GM12878 (cell line): ENCODE measurements at regions not wholly inside any gene's neighbourhood (a gene's known extent, or its start where the extent isn't known, plus 50 kb on each side); places are given as distances from the start of the nearest gene placed in this dataset.

Experiments used
- ATAC-seq: fragments of 200-7000 bp; cut with Tn5 transposase; 3 replicates; pipeline ENCODE4 v1.9.1; 2020; ENCODE audit warnings: mild to moderate bottlenecking, moderate library complexity
- BruUV-seq: library from RNA; stranded (reverse); fragments of 400-500 nt; replicated peaks from 2 replicates; lab custom pipeline; 2021; lab: Mats Ljungman, UMichigan
- CTCF ChIA-PET: fragments of 300-600 bp; sonication (Branson Sonifier 250); formaldehyde crosslinking; extraction: SDS; loops from one replicate; lab custom pipeline; 2021; ENCODE audit warnings: inconsistent platforms; lab: Yijun Ruan, JAX
- POLR2A ChIA-PET: fragments of 350-600 bp; formaldehyde crosslinking; extraction: SDS; loops from one replicate; lab custom pipeline; 2021; ENCODE audit warnings: inconsistent platforms; lab: Charles Lee
- RAD21 ChIA-PET: fragments of 300-600 bp; sonication (Branson Sonifier 250); formaldehyde crosslinking; loops from one replicate; lab custom pipeline; 2023; ENCODE audit warnings: antibody characterized with exemption; ENCODE audit not compliant: unreplicated experiment; lab: Charles Lee
- SMC1A ChIA-PET: fragments of 300-600 bp; sonication (Branson Sonifier 250); formaldehyde crosslinking; loops from one replicate; lab custom pipeline; 2023; ENCODE audit not compliant: unreplicated experiment, uncharacterized antibody; lab: Charles Lee
- DNase-seq: peaks from one replicate; pipeline ENCODE4 v3.0.0-alpha.2; 2011; ENCODE audit warnings: low read depth, low spot score
- FAIRE-seq: peaks from 3 replicates; lab custom pipeline; 2011; peaks lifted over from hg19 to GRCh38; lab: Jason Lieb, UNC
- H2AFZ ChIP-seq: 2 replicates; pipeline ENCODE4 v1.6.0; 2011; ENCODE audit warnings: low read depth, low read length, control low read depth; ENCODE audit not compliant: control insufficient read depth
- H3K27ac ChIP-seq: 2 replicates; pipeline ENCODE4 v1.5.1; 2011; ENCODE audit warnings: control low read depth; ENCODE audit not compliant: control insufficient read depth, insufficient read depth
- H3K27me3 ChIP-seq, 2 experiments: replicated peaks in 1 of 2; 2 replicates each; pipeline versions ENCODE4 v1.6.0 to v1.6.1; 2011; ENCODE audit warnings: low read length in 1 of 2; ENCODE audit not compliant: control insufficient read depth in 2 of 2, insufficient read depth in 2 of 2
- H3K36me3 ChIP-seq, 2 experiments: 2 replicates each; pipeline ENCODE4 v1.5.1; 2011; ENCODE audit warnings: low read length in 1 of 2; ENCODE audit not compliant: control insufficient read depth in 2 of 2, insufficient read depth in 2 of 2
- H3K4me1 ChIP-seq: 2 replicates; pipeline ENCODE4 v1.6.1; 2011; ENCODE audit warnings: mild to moderate bottlenecking, low read length, moderate library complexity, mixed read lengths; ENCODE audit not compliant: control insufficient read depth, insufficient read depth
- H3K4me2 ChIP-seq: 2 replicates; pipeline ENCODE4 v1.6.0; 2011; ENCODE audit warnings: control low read depth; ENCODE audit not compliant: control insufficient read depth, insufficient read depth
- H3K4me3 ChIP-seq: fragments of 200-600 bp; sonication (generic); 2 replicates; pipeline ENCODE4 v1.5.1; 2016
- H3K79me2 ChIP-seq: 2 replicates; pipeline ENCODE4 v1.6.0; 2011; ENCODE audit warnings: low read length; ENCODE audit not compliant: control insufficient read depth, insufficient read depth
- H3K9ac ChIP-seq: 2 replicates; pipeline ENCODE4 v1.8.0; 2011; ENCODE audit warnings: low read length, control low read depth, mixed read lengths; ENCODE audit not compliant: control insufficient read depth, insufficient read depth
- H3K9me3 ChIP-seq: replicated peaks from 3 replicates; pipeline ENCODE4 v1.5.1; 2011; ENCODE audit warnings: mild to moderate bottlenecking, low read length; ENCODE audit not compliant: control insufficient read depth, insufficient read depth
- H4K20me1 ChIP-seq: 2 replicates; pipeline ENCODE4 v1.6.0; 2011; ENCODE audit not compliant: control insufficient read depth, insufficient read depth
- KDM1A ChIP-seq: fragments of 200-600 bp; sonication (generic); IDR thresholded peaks from 2 replicates; pipeline ENCODE4 v1.6.1; 2016; ENCODE audit warnings: borderline replicate concordance
- MEF2A ChIP-seq: IDR thresholded peaks from 2 replicates; pipeline ENCODE4 v1.6.1; 2011; ENCODE audit warnings: low read depth, mild to moderate bottlenecking, low read length, moderate library complexity; ENCODE audit not compliant: insufficient read depth
- MEF2B ChIP-seq: fragments of 450-650 bp; IDR thresholded peaks from 2 replicates; pipeline ENCODE4 v1.6.1; 2018; ENCODE audit warnings: mild to moderate bottlenecking, moderate library complexity; ENCODE audit not compliant: partially characterized antibody, poor library complexity, severe bottlenecking
- NBN ChIP-seq: fragments of 450-650 bp; IDR thresholded peaks from 2 replicates; pipeline ENCODE4 v1.6.1; 2016
- NFYA ChIP-seq: IDR thresholded peaks from 2 replicates; pipeline ENCODE4 v1.6.1; 2011; ENCODE audit warnings: low read depth, mild to moderate bottlenecking, low read length, improper control_type of control experiment, borderline replicate concordance
- RUNX3 ChIP-seq: IDR thresholded peaks from 2 replicates; pipeline ENCODE4 v1.6.1; 2012; ENCODE audit warnings: low read length, inconsistent platforms
- SPI1 ChIP-seq: IDR thresholded peaks from 2 replicates; pipeline ENCODE4 v1.6.1; 2011; ENCODE audit warnings: low read depth, mild to moderate bottlenecking, low read length, moderate library complexity, borderline replicate concordance; ENCODE audit not compliant: insufficient read depth
- WGBS: methylation state at CpG from one replicate; pipeline ENCODE4 v1.1.6; 2016; ENCODE audit warnings: low lambda C conversion rate; ENCODE audit not compliant: insufficient replicate concordance, insufficient coverage; ENCODE audit errors: missing lambda C conversion rate; 5-methylcytosine and 5-hydroxymethylcytosine counted together
- in situ Hi-C: fragments of 300-500 bp; cut with MboI; formaldehyde crosslinking; loops from 9 replicates; pipeline ENCODE4 v1.14.3; 2018; ENCODE audit warnings: mixed read lengths
- intact Hi-C: fragments of 100-400 bp; cut with micrococcal nuclease; formaldehyde crosslinking; loops from one replicate; pipeline ENCODE4 v1.14.2; 2022; ENCODE audit not compliant: unreplicated experiment
- TF ChIP-seq, protein P1 (sequence below): IDR thresholded peaks from 2 replicates; pipeline ENCODE4 v1.6.1; 2012; ENCODE audit warnings: low read length, inconsistent platforms
- TF ChIP-seq, protein P2 (sequence below): fragments of 450-650 bp; IDR thresholded peaks from 2 replicates; pipeline ENCODE4 v1.6.1; 2016; ENCODE audit warnings: mild to moderate bottlenecking, moderate library complexity, borderline replicate concordance

DNA sequence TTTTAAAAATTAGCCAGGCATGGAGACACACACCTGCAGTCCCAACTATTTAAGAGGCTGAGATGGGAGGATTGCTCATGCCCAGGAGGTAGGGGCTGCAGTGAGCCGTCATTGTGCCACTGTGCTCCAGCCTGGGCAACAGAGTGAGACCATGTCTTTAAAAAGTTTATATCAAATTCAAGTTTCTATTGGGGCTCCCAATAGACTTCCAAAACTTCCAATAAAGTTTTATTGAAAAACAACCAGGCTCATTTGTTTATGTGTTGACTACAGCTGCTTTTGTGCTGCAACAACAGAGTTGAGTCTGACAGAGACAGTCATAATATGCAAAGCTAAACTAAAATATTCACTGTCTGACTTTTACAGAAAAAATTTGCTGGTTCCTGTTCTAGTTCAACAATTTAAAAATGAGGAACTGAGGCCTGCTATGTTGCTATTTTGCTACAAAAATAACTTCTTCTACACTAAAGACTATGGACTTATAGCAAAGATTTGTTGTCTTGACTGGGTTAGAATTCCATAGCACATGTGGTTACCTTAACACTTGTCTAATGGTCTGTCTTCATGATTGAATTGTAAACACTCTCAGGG, 63.3 kb upstream of the RELL1 start:
- WGBS: 5% methylated on average over 1 of the region's 1 CpG
- H3K36me3 ChIP-seq: no peaks in the 10 kb centered on the region
- no peak overlapping the region for H3K4me3 ChIP-seq
- no peaks in the 10 kb centered on the region for H4K20me1 ChIP-seq
- no peak overlapping the region for H3K9ac ChIP-seq
- intact Hi-C loops: no loop called here
- H3K27ac ChIP-seq: no peak overlapping the region
- RAD21 ChIA-PET: no interaction called here
- no peaks in the 10 kb centered on the region; the same call in 2 of the 3 replicates for H3K9me3 ChIP-seq
- SMC1A ChIA-PET: interaction anchor here (0.7 to 2.0 kb wide), 6 partner anchors 11 to 126 kb away, joined by 3 to 5 read pairs (median 4); no protein-coding TSS in a partner anchor
- BruUV-seq: no TSS peak
- ATAC-seq (peak; percentile 68), DNase-seq (no peak), FAIRE-seq (no peak)
- H3K79me2 ChIP-seq: no peaks in the 10 kb centered on the region
- POLR2A ChIA-PET: no interaction called here
- TF ChIP-seq, protein P1, sequence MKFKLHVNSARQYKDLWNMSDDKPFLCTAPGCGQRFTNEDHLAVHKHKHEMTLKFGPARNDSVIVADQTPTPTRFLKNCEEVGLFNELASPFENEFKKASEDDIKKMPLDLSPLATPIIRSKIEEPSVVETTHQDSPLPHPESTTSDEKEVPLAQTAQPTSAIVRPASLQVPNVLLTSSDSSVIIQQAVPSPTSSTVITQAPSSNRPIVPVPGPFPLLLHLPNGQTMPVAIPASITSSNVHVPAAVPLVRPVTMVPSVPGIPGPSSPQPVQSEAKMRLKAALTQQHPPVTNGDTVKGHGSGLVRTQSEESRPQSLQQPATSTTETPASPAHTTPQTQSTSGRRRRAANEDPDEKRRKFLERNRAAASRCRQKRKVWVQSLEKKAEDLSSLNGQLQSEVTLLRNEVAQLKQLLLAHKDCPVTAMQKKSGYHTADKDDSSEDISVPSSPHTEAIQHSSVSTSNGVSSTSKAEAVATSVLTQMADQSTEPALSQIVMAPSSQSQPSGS: peak; percentile 58; the same call in 1 of the 2 replicates
- TF ChIP-seq RUNX3: 0 out of 2 replicates have a peak, but pooled peaks have one; percentile 5
- peak; percentile 25 for TF ChIP-seq MEF2B
- TF ChIP-seq NBN: no peak
- TF ChIP-seq MEF2A: peak; percentile 77; the same call in 1 of the 2 replicates
- TF ChIP-seq, protein P2, sequence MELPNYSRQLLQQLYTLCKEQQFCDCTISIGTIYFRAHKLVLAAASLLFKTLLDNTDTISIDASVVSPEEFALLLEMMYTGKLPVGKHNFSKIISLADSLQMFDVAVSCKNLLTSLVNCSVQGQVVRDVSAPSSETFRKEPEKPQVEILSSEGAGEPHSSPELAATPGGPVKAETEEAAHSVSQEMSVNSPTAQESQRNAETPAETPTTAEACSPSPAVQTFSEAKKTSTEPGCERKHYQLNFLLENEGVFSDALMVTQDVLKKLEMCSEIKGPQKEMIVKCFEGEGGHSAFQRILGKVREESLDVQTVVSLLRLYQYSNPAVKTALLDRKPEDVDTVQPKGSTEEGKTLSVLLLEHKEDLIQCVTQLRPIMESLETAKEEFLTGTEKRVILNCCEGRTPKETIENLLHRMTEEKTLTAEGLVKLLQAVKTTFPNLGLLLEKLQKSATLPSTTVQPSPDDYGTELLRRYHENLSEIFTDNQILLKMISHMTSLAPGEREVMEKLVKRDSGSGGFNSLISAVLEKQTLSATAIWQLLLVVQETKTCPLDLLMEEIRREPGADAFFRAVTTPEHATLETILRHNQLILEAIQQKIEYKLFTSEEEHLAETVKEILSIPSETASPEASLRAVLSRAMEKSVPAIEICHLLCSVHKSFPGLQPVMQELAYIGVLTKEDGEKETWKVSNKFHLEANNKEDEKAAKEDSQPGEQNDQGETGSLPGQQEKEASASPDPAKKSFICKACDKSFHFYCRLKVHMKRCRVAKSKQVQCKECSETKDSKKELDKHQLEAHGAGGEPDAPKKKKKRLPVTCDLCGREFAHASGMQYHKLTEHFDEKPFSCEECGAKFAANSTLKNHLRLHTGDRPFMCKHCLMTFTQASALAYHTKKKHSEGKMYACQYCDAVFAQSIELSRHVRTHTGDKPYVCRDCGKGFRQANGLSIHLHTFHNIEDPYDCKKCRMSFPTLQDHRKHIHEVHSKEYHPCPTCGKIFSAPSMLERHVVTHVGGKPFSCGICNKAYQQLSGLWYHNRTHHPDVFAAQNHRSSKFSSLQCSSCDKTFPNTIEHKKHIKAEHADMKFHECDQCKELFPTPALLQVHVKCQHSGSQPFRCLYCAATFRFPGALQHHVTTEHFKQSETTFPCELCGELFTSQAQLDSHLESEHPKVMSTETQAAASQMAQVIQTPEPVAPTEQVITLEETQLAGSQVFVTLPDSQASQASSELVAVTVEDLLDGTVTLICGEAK: peak; percentile 84
- no peak for TF ChIP-seq KDM1A
- TF ChIP-seq NFYA: no peak
- TF ChIP-seq SPI1: peak; percentile 85
- no peak overlapping the region; the same call in 1 of the 2 replicates for H2AFZ ChIP-seq
- no peak overlapping the region for H3K4me2 ChIP-seq
- CTCF ChIA-PET: interaction anchor here (0.6 to 1.4 kb wide), 2 partner anchors 147 to 429 kb away, joined by 4 to 5 read pairs; no protein-coding TSS in a partner anchor
- in situ Hi-C loops: no loop called here
- H3K27me3 ChIP-seq: no peaks in the 10 kb centered on the region
- H3K4me1 ChIP-seq: peaks cover 5% of the 10 kb centered on the region; the same call in 1 of the 2 replicates
